ENCODE measurements at regions not wholly inside any gene's neighbourhood (a gene's known extent, or its start where the extent isn't known, plus 50 kb on each side); places are given as distances from the start of the nearest gene placed in this dataset.

DNA sequence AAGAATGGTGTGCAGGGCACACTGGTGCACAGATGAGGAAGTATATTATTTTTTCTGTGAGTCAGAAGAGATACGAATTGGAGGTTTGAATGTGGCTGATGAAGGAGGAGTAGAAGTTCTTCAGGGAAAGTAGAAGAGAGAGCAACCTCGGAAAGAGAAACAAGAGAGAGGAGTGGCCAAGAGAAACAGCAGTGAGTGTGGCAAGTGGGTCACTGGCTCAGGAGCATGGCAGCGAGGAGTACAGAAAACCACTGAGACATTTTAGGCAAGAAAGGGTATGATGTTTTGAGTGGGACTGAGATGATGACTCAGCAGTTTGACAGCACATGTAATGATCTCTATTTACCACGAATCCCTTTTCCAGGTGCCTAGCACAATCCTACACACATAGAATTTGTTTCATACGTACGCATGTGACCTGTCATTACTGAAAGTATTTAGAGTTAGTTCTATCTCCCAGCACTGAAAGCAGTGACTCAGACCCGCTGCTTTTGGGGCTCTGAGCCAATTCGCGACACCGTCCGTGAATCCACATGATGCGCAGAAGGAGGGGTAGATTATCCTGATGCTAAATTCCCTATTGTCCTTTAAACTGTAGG lies 915.4 kb downstream of the DCDC2C start:
- Histone ChIP-seq H3K27ac (ENCODE audit: low read length) (no peak overlapping the region), H3K4me3 (ENCODE audit: low read length in 2 of 2) (no peak overlapping the region), H3K9me3 (ENCODE audit: control insufficient read depth in 2 of 2, low read length in 2 of 2) (peaks cover 0 to 9% of the 10 kb centered on the region in 2 donors), H3K36me3 (ENCODE audit: control insufficient read depth in 2 of 2, insufficient read depth in 2 of 2, low read length in 2 of 2) (no peaks in the 10 kb centered on the region), H3K4me1 (ENCODE audit: control insufficient read depth, insufficient read depth, low read length) (no peaks in the 10 kb centered on the region), H3K27me3 (ENCODE audit: control insufficient read depth in 1 of 2, insufficient read depth in 2 of 2, low read length in 2 of 2) (no peaks in the 10 kb centered on the region), H3K9ac (ENCODE audit: low read length in 2 of 2) (no peak overlapping the region)

GRCh38 chr2:4628998-4629501 lies 925.7 kb downstream of the DCDC2C start:
- no peaks in the 10 kb centered on the region for H3K36me3 ChIP-seq (ENCODE audit: control insufficient read depth in 2 of 2, insufficient read depth in 2 of 2, low read length in 2 of 2)
- no peaks in the 10 kb centered on the region for H3K27me3 ChIP-seq (ENCODE audit: control insufficient read depth in 1 of 2, insufficient read depth in 2 of 2, low read length in 2 of 2)
- no peak overlapping the region for H3K27ac ChIP-seq (ENCODE audit: low read length)
- no peaks in the 10 kb centered on the region for H3K4me1 ChIP-seq (ENCODE audit: control insufficient read depth, insufficient read depth, low read length)
- H3K9me3 ChIP-seq (ENCODE audit: control insufficient read depth in 2 of 2, low read length in 2 of 2): no peaks in the 10 kb centered on the region
- no peak overlapping the region for H3K4me3 ChIP-seq (ENCODE audit: low read length in 2 of 2)
- no peak overlapping the region for H3K9ac ChIP-seq (ENCODE audit: low read length in 2 of 2)

GRCh38 chr2:4635289-4635688 lies 931.9 kb downstream of the DCDC2C start:
- H3K4me1 ChIP-seq (ENCODE audit: control insufficient read depth, insufficient read depth, low read length): no peaks in the 10 kb centered on the region
- H3K27me3 ChIP-seq (ENCODE audit: control insufficient read depth in 1 of 2, insufficient read depth in 2 of 2, low read length in 2 of 2): no peaks in the 10 kb centered on the region
- H3K9ac ChIP-seq (ENCODE audit: low read length in 2 of 2): no peak overlapping the region
- no peaks in the 10 kb centered on the region for H3K9me3 ChIP-seq (ENCODE audit: control insufficient read depth in 2 of 2, low read length in 2 of 2)
- no peak overlapping the region for H3K27ac ChIP-seq (ENCODE audit: low read length)
- no peaks in the 10 kb centered on the region for H3K36me3 ChIP-seq (ENCODE audit: control insufficient read depth in 2 of 2, insufficient read depth in 2 of 2, low read length in 2 of 2)
- H3K4me3 ChIP-seq (ENCODE audit: low read length in 2 of 2): no peak overlapping the region

DNA sequence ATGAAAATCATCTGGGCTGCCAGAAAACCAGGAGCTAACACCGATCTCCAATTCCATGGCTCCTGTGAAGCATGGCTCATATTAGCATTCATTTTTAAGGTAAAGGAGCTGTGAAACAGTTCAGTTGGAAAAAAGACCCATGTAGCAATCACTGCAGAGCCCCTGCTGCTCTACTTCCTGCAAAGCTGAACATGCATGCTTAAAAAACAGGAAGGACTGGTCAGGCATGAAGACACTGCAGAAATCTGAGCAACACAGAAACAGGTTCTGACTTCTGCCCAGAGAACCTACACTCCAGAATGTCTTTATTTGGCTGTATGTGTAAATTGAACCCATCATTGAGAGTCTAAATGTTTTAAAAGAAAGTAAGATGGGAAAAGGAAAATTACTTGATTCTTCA lies 950.6 kb downstream of the DCDC2C start:
- Histone ChIP-seq H3K27ac (ENCODE audit: low read length) (no peak overlapping the region), H3K9ac (ENCODE audit: low read length in 2 of 2) (no peak overlapping the region), H3K9me3 (ENCODE audit: control insufficient read depth in 2 of 2, low read length in 2 of 2) (no peaks in the 10 kb centered on the region), H3K27me3 (ENCODE audit: control insufficient read depth in 1 of 2, insufficient read depth in 2 of 2, low read length in 2 of 2) (no peaks in the 10 kb centered on the region), H3K36me3 (ENCODE audit: control insufficient read depth in 2 of 2, insufficient read depth in 2 of 2, low read length in 2 of 2) (no peaks in the 10 kb centered on the region), H3K4me3 (ENCODE audit: low read length in 2 of 2) (no peak overlapping the region), H3K4me1 (ENCODE audit: control insufficient read depth, insufficient read depth, low read length) (no peaks in the 10 kb centered on the region)

- Histone ChIP-seq H3K9ac (ENCODE audit: low read length in 2 of 2) (no peak overlapping the region), H3K4me3 (ENCODE audit: low read length in 2 of 2) (no peak overlapping the region), H3K27me3 (ENCODE audit: control insufficient read depth in 1 of 2, insufficient read depth in 2 of 2, low read length in 2 of 2) (no peaks in the 10 kb centered on the region), H3K36me3 (ENCODE audit: control insufficient read depth in 2 of 2, insufficient read depth in 2 of 2, low read length in 2 of 2) (no peaks in the 10 kb centered on the region), H3K4me1 (ENCODE audit: control insufficient read depth, insufficient read depth, low read length) (no peaks in the 10 kb centered on the region), H3K27ac (ENCODE audit: low read length) (no peak overlapping the region), H3K9me3 (ENCODE audit: control insufficient read depth in 2 of 2, low read length in 2 of 2) (no peaks in the 10 kb centered on the region)
Measured at GRCh38 chr2:4656326-4656725, 953.0 kb downstream of the DCDC2C start.

- no peaks in the 10 kb centered on the region for H3K27me3 ChIP-seq (ENCODE audit: control insufficient read depth in 1 of 2, insufficient read depth in 2 of 2, low read length in 2 of 2)
- H3K36me3 ChIP-seq (ENCODE audit: control insufficient read depth in 2 of 2, insufficient read depth in 2 of 2, low read length in 2 of 2): no peaks in the 10 kb centered on the region
- no peak overlapping the region for H3K9ac ChIP-seq (ENCODE audit: low read length in 2 of 2)
- no peaks in the 10 kb centered on the region for H3K4me1 ChIP-seq (ENCODE audit: control insufficient read depth, insufficient read depth, low read length)
- H3K9me3 ChIP-seq (ENCODE audit: control insufficient read depth in 2 of 2, low read length in 2 of 2): no peaks in the 10 kb centered on the region
- no peak overlapping the region for H3K27ac ChIP-seq (ENCODE audit: low read length)
- no peak overlapping the region for H3K4me3 ChIP-seq (ENCODE audit: low read length in 2 of 2)
Measured at GRCh38 chr2:4662161-4662779, 958.9 kb downstream of the DCDC2C start.

- Histone ChIP-seq H3K27ac (ENCODE audit: low read length) (no peak overlapping the region), H3K4me3 (ENCODE audit: low read length in 2 of 2) (no peak overlapping the region), H3K9me3 (ENCODE audit: control insufficient read depth in 2 of 2, low read length in 2 of 2) (no peaks in the 10 kb centered on the region), H3K27me3 (ENCODE audit: control insufficient read depth in 1 of 2, insufficient read depth in 2 of 2, low read length in 2 of 2) (no peaks in the 10 kb centered on the region), H3K4me1 (ENCODE audit: control insufficient read depth, insufficient read depth, low read length) (no peaks in the 10 kb centered on the region), H3K36me3 (ENCODE audit: control insufficient read depth in 2 of 2, insufficient read depth in 2 of 2, low read length in 2 of 2) (no peaks in the 10 kb centered on the region), H3K9ac (ENCODE audit: low read length in 2 of 2) (no peak overlapping the region)
Measured at GRCh38 chr2:4668381-4668780, 965.0 kb downstream of the DCDC2C start.

DNA sequence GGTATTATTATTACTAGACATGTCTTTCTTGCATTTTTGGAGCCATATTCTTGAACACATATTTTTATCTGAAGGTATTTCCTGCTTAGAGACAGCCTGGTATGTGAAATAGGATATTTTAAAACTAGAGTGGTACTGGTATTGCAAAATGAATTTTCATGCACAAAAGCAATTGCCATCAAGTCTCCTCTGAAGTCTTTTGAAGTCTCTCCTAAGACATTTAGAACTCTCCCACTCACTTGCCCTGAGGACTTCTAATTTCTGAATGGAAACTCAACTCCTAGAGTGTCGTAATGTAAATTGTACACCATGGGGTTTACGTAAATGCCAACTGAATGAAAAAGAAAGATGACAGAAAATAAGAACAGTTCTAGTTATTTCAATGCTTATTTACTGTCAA lies 967.0 kb downstream of the DCDC2C start:
- Histone ChIP-seq H3K27ac (ENCODE audit: low read length) (no peak overlapping the region), H3K9ac (ENCODE audit: low read length in 2 of 2) (no peak overlapping the region), H3K4me1 (ENCODE audit: control insufficient read depth, insufficient read depth, low read length) (no peaks in the 10 kb centered on the region), H3K27me3 (ENCODE audit: control insufficient read depth in 1 of 2, insufficient read depth in 2 of 2, low read length in 2 of 2) (no peaks in the 10 kb centered on the region), H3K9me3 (ENCODE audit: control insufficient read depth in 2 of 2, low read length in 2 of 2) (no peaks in the 10 kb centered on the region), H3K36me3 (ENCODE audit: control insufficient read depth in 2 of 2, insufficient read depth in 2 of 2, low read length in 2 of 2) (no peaks in the 10 kb centered on the region), H3K4me3 (ENCODE audit: low read length in 2 of 2) (no peak overlapping the region)

- Histone ChIP-seq H3K4me3 (ENCODE audit: low read length in 2 of 2) (peak overlapping the region; percentile 2 to 16), H3K27me3 (ENCODE audit: control insufficient read depth in 1 of 2, insufficient read depth in 2 of 2, low read length in 2 of 2) (no peaks in the 10 kb centered on the region), H3K27ac (ENCODE audit: low read length) (no peak overlapping the region), H3K9ac (ENCODE audit: low read length in 2 of 2) (no peak overlapping the region), H3K36me3 (ENCODE audit: control insufficient read depth in 2 of 2, insufficient read depth in 2 of 2, low read length in 2 of 2) (no peaks in the 10 kb centered on the region), H3K4me1 (ENCODE audit: control insufficient read depth, insufficient read depth, low read length) (no peaks in the 10 kb centered on the region), H3K9me3 (ENCODE audit: control insufficient read depth in 2 of 2, low read length in 2 of 2) (no peaks in the 10 kb centered on the region)
Measured at GRCh38 chr2:4673025-4673489, 969.7 kb downstream of the DCDC2C start.

DNA sequence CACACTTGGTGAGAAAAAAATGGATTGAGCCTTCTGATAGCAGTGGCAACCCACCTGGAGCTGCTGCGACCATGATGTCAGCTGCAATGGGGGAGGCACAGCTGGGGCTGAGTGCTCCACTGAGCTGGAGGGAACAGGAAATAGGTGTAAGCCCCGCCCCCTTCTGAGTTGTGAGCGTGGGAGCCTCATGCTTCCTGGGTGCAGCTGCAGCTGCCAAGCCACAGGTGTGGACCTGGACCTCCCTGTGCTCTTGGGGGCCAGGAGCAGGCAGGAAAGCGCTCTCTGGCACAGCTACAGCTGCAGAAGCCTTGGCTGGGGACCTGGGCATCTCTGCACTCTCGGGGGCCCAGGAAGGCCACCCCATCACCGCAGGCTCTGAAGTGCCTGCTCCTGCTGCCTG lies 970.6 kb downstream of the DCDC2C start:
- Histone ChIP-seq H3K4me1 (ENCODE audit: control insufficient read depth, insufficient read depth, low read length) (no peaks in the 10 kb centered on the region), H3K9me3 (ENCODE audit: control insufficient read depth in 2 of 2, low read length in 2 of 2) (no peaks in the 10 kb centered on the region), H3K36me3 (ENCODE audit: control insufficient read depth in 2 of 2, insufficient read depth in 2 of 2, low read length in 2 of 2) (no peaks in the 10 kb centered on the region), H3K9ac (ENCODE audit: low read length in 2 of 2) (no peak overlapping the region), H3K4me3 (ENCODE audit: low read length in 2 of 2) (no peak overlapping the region), H3K27me3 (ENCODE audit: control insufficient read depth in 1 of 2, insufficient read depth in 2 of 2, low read length in 2 of 2) (no peaks in the 10 kb centered on the region), H3K27ac (ENCODE audit: low read length) (no peak overlapping the region)

DNA sequence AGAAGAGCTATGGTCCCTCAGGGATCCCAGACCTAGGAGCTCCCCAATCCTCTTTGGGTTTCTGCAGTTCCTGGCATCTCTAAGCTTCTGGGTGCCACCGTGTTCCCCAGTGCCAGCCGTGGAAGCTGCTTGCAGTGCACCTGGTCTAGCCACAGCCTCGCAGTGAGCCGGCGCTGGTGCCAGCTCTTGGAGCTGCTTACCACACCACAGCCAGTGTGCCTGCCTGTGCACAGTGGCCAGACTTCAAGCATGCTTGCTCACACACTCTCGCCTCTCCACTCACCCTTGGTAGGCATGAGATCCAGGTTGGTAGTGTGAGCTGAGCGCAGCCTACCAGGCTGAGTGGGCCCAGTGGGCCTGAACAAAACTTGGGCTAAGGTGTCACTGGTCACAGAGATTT lies 971.9 kb downstream of the DCDC2C start:
- Histone ChIP-seq H3K9me3 (ENCODE audit: control insufficient read depth in 2 of 2, low read length in 2 of 2) (peaks cover 0 to 3% of the 10 kb centered on the region in 2 donors), H3K4me3 (ENCODE audit: low read length in 2 of 2) (no peak overlapping the region), H3K9ac (ENCODE audit: low read length in 2 of 2) (no peak overlapping the region), H3K4me1 (ENCODE audit: control insufficient read depth, insufficient read depth, low read length) (no peaks in the 10 kb centered on the region), H3K36me3 (ENCODE audit: control insufficient read depth in 2 of 2, insufficient read depth in 2 of 2, low read length in 2 of 2) (no peaks in the 10 kb centered on the region), H3K27ac (ENCODE audit: low read length) (no peak overlapping the region), H3K27me3 (ENCODE audit: control insufficient read depth in 1 of 2, insufficient read depth in 2 of 2, low read length in 2 of 2) (no peaks in the 10 kb centered on the region)
